ENCODE measurements at regions not wholly inside any gene's neighbourhood (a gene's known extent, or its start where the extent isn't known, plus 50 kb on each side); places are given as distances from the start of the nearest gene placed in this dataset.

DNA sequence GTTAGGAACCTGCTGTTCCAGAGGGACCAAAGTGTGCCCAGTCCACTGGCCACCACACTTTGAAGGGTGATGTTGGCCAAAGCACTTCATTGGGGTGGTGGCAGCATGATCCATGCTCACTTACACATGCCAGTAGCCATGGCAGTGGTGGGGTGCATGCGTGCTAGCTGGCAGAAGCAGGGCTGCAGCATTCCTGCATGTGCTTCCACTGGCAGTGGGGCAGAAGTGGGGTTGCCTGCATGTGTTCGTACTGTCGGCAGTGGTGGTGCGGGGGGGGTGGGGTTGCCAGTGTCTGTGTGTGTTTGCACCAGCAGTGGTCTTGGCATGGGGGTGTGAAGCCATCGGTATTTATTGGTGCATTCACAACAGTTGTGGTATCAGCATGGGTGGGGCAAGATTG lies 260.3 kb upstream of the ANKH start:
- TF ChIP-seq, protein P1, sequence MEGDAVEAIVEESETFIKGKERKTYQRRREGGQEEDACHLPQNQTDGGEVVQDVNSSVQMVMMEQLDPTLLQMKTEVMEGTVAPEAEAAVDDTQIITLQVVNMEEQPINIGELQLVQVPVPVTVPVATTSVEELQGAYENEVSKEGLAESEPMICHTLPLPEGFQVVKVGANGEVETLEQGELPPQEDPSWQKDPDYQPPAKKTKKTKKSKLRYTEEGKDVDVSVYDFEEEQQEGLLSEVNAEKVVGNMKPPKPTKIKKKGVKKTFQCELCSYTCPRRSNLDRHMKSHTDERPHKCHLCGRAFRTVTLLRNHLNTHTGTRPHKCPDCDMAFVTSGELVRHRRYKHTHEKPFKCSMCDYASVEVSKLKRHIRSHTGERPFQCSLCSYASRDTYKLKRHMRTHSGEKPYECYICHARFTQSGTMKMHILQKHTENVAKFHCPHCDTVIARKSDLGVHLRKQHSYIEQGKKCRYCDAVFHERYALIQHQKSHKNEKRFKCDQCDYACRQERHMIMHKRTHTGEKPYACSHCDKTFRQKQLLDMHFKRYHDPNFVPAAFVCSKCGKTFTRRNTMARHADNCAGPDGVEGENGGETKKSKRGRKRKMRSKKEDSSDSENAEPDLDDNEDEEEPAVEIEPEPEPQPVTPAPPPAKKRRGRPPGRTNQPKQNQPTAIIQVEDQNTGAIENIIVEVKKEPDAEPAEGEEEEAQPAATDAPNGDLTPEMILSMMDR (optimal IDR thresholded peaks at IDR 0.05 in 1 of 3, IDR thresholded peaks at IDR 0.05 in 1 of 3, conservative IDR thresholded peaks at IDR 0.05 in 1 of 3; ENCODE audit: extremely low read depth in 1 of 3, insufficient read depth in 2 of 3, low read length in 3 of 3): no peak
- no peak for TF ChIP-seq EZH2 (IDR thresholded peaks at IDR 0.05; ENCODE audit: low read length)
